Progenitor cell of endocrine pancreas (in vitro differentiated cells): ENCODE measurements at regions not wholly inside any gene's neighbourhood (a gene's known extent, or its start where the extent isn't known, plus 50 kb on each side); places are given as distances from the start of the nearest gene placed in this dataset.

Experiments
- DNase-seq: peaks from one replicate; pipeline ENCODE4 v3.0.0; 2021; ENCODE audit warnings: low spot score; ENCODE audit not compliant: unreplicated experiment
- H3K27ac Mint-ChIP-seq: 2 replicates; pipeline ENCODE4 v1.8.0; 2021; ENCODE audit warnings: mild to moderate bottlenecking, moderate library complexity, mixed read lengths
- H3K27me3 Mint-ChIP-seq: 2 replicates; pipeline ENCODE4 v1.8.0; 2021; ENCODE audit warnings: mixed read lengths
- H3K36me3 Mint-ChIP-seq: 2 replicates; pipeline ENCODE4 v1.8.0; 2022; ENCODE audit warnings: mixed read lengths; ENCODE audit not compliant: insufficient read depth
- H3K4me1 Mint-ChIP-seq: 2 replicates; pipeline ENCODE4 v1.8.0; 2021; ENCODE audit warnings: low read depth, mixed read lengths
- H3K4me3 Mint-ChIP-seq: 2 replicates; pipeline ENCODE4 v1.8.0; 2021; ENCODE audit warnings: low read depth, mild to moderate bottlenecking, moderate library complexity, mixed read lengths
- H3K9me3 Mint-ChIP-seq: 2 replicates; pipeline ENCODE4 v1.8.0; 2021; ENCODE audit warnings: low read depth, mixed read lengths
- CTCF ChIP-seq: fragments of 200-600 bp; sonication (generic); IDR thresholded peaks from one replicate; pipeline ENCODE4 v1.5.0; 2021; ENCODE audit warnings: antibody characterized with exemption, mild to moderate bottlenecking; ENCODE audit not compliant: unreplicated experiment

- H3K27me3 Mint-ChIP-seq: peaks cover 3% of the 10 kb centered on the region
- DNase-seq: no peak
- H3K4me3 Mint-ChIP-seq: no peak overlapping the region
- H3K27ac Mint-ChIP-seq: no peak overlapping the region
- peaks cover 11% of the 10 kb centered on the region for H3K9me3 Mint-ChIP-seq
- H3K4me1 Mint-ChIP-seq: peaks cover 6% of the 10 kb centered on the region
- H3K36me3 Mint-ChIP-seq: peaks cover 1% of the 10 kb centered on the region
- no peak for TF ChIP-seq CTCF
These were observed 64.1 kb downstream of the ZDHHC19 start for GRCh38 chr3:196147116-196147515.

GRCh38 chr3:196145468-196146262, 63.8 kb upstream of the TFRC start:
- Mint-ChIP-seq H3K27ac (no peak overlapping the region), H3K9me3 (peaks cover 10% of the 10 kb centered on the region), H3K36me3 (peaks cover 1% of the 10 kb centered on the region), H3K4me3 (no peak overlapping the region), H3K4me1 (peaks cover 10% of the 10 kb centered on the region), H3K27me3 (peaks cover 3% of the 10 kb centered on the region)
- no peak for TF ChIP-seq CTCF
- DNase-seq: no peak

GRCh38 chr3:196144383-196145105, 62.7 kb upstream of the TFRC start:
- Mint-ChIP-seq H3K27ac (no peak overlapping the region), H3K36me3 (peaks cover 1% of the 10 kb centered on the region)
- no peak for TF ChIP-seq CTCF

GRCh38 chr3:196143708-196144382, 62.0 kb upstream of the TFRC start:
- Mint-ChIP-seq H3K9me3 (no peaks in the 10 kb centered on the region), H3K27ac (no peak overlapping the region), H3K4me3 (no peak overlapping the region), H3K27me3 (peaks cover 3% of the 10 kb centered on the region), H3K36me3 (no peaks in the 10 kb centered on the region), H3K4me1 (peaks cover 13% of the 10 kb centered on the region)
- TF ChIP-seq CTCF: no peak
- DNase-seq: no peak

More at GRCh38 chr3:196144383-196145105, 62.7 kb upstream of the TFRC start:
- Mint-ChIP-seq H3K4me1 (peaks cover 10% of the 10 kb centered on the region), H3K9me3 (peaks cover 3% of the 10 kb centered on the region), H3K27me3 (peaks cover 3% of the 10 kb centered on the region), H3K4me3 (no peak overlapping the region)
- DNase-seq: no peak
